ENCODE measurements at regions not wholly inside any gene's neighbourhood (a gene's known extent, or its start where the extent isn't known, plus 50 kb on each side); places are given as distances from the start of the nearest gene placed in this dataset.
"Not testable (repeated sequence)": the region's sequence is repeated elsewhere in the genome, so short reads cannot be mapped to it uniquely, and the experiment has no call there.

DNA sequence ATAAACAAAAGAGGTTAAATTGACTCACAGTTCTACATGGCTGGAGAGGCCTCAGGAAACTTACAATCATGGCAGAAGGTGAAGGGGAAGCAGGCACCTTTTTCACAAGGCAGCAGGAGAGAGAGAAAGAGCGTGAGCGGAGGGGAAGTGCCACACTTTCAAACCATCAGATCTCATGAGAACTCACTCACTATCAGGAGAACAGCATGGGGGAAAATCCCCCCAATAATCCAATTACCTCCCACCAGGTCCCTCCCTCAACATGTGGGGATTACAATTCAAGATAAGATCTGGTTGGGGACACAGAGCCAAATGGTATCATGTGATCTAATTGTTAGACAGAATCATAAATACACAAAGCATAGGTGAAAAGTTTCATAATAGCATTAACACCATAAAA, 69.5 kb upstream of the FOLH1 start:
- in situ Hi-C loops (cut with MboI); H4K20me1 ChIP-seq (ENCODE audit: control insufficient read depth, insufficient read depth); intact Hi-C loops (cut with micrococcal nuclease; ENCODE audit: unreplicated experiment); H3K9me3 ChIP-seq (replicated peaks; ENCODE audit: control insufficient read depth, insufficient read depth, low read length); H3K4me2 ChIP-seq (ENCODE audit: control insufficient read depth, insufficient read depth); H3K79me2 ChIP-seq (ENCODE audit: control insufficient read depth, insufficient read depth, low read length); FAIRE-seq; H3K27me3 ChIP-seq (replicated peaks in 1 of 2; ENCODE audit: control insufficient read depth in 2 of 2, insufficient read depth in 2 of 2, low read length in 1 of 2); SMC1A ChIA-PET (ENCODE audit: uncharacterized antibody, unreplicated experiment); DNase-seq (ENCODE audit: low read depth, low spot score); ATAC-seq; H3K27ac ChIP-seq (ENCODE audit: control insufficient read depth, insufficient read depth); H3K4me1 ChIP-seq (ENCODE audit: control insufficient read depth, insufficient read depth, low read length); BruUV-seq (replicated peaks); CTCF ChIA-PET; RAD21 ChIA-PET (ENCODE audit: unreplicated experiment); POLR2A ChIA-PET; H2AFZ ChIP-seq (ENCODE audit: control insufficient read depth, low read depth, low read length); H3K4me3 ChIP-seq; H3K36me3 ChIP-seq (ENCODE audit: control insufficient read depth in 2 of 2, insufficient read depth in 2 of 2, low read length in 1 of 2); H3K9ac ChIP-seq (ENCODE audit: control insufficient read depth, insufficient read depth, low read length): not testable (repeated sequence)
- no CpG with 5 or more reads among the region's 2 CpGs for WGBS (ENCODE audit: insufficient coverage, insufficient replicate concordance, low lambda C conversion rate, missing lambda C conversion rate)

Data from GM12878 (cell line).